ENCODE measurements at regions not wholly inside any gene's neighbourhood (a gene's known extent, or its start where the extent isn't known, plus 50 kb on each side); places are given as distances from the start of the nearest gene placed in this dataset.

DNA sequence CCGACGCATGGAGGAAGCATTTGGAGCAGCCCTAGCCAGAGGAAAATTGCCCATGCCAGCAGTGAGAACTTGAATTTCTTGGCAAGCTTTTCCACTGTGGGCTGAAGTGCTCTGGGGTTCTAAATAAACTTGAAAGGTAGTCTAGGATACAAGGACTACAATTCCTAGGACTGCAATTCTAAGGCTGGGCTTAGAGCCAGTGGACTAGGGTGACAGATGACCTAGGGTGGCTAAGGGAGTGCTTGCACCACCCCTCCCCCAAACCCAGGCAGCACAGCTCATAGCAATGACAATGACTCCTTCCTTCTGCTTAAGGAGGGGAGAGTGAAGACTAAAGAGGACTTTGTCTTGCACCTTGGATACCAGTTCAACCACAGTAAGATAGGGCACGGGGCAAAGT, 122.3 kb downstream of the THBS2 start:
- no peaks in the 10 kb centered on the region for H3K9me1 ChIP-seq (ENCODE audit: insufficient read depth, low read length)
- H3K14ac ChIP-seq (replicated peaks; ENCODE audit: low read depth, low read length), result no peak overlapping the region
- H2BK15ac ChIP-seq (ENCODE audit: low read depth, low read length), result no peak overlapping the region
- H3K4me1 ChIP-seq (ENCODE audit: control insufficient read depth, insufficient read depth, low read length), result no peaks in the 10 kb centered on the region
- TF ChIP-seq BHLHE40 (IDR thresholded peaks at IDR 0.05; ENCODE audit: low read depth, low read length) (no peak), MAZ (IDR thresholded peaks at IDR 0.05; ENCODE audit: borderline replicate concordance, low read depth, low read length) (no peak), MAFK (IDR thresholded peaks at IDR 0.05; ENCODE audit: low read depth, low read length) (no peak), RCOR1 (IDR thresholded peaks at IDR 0.05; ENCODE audit: insufficient replicate concordance, low read length) (no peak), MXI1 (IDR thresholded peaks at IDR 0.05; ENCODE audit: borderline replicate concordance, low read depth, low read length) (no peak), POLR2A (IDR thresholded peaks at IDR 0.05; ENCODE audit: low read depth, low read length) (no peak), NFE2L2 (IDR thresholded peaks at IDR 0.05; ENCODE audit: low read depth, low read length) (no peak)
- TF ChIP-seq, protein P1, sequence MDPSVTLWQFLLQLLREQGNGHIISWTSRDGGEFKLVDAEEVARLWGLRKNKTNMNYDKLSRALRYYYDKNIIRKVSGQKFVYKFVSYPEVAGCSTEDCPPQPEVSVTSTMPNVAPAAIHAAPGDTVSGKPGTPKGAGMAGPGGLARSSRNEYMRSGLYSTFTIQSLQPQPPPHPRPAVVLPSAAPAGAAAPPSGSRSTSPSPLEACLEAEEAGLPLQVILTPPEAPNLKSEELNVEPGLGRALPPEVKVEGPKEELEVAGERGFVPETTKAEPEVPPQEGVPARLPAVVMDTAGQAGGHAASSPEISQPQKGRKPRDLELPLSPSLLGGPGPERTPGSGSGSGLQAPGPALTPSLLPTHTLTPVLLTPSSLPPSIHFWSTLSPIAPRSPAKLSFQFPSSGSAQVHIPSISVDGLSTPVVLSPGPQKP (IDR thresholded peaks at IDR 0.05; ENCODE audit: borderline replicate concordance, low read depth, low read length), result no peak
- TF ChIP-seq, protein P2, sequence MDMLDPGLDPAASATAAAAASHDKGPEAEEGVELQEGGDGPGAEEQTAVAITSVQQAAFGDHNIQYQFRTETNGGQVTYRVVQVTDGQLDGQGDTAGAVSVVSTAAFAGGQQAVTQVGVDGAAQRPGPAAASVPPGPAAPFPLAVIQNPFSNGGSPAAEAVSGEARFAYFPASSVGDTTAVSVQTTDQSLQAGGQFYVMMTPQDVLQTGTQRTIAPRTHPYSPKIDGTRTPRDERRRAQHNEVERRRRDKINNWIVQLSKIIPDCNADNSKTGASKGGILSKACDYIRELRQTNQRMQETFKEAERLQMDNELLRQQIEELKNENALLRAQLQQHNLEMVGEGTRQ (IDR thresholded peaks at IDR 0.05; ENCODE audit: low read depth, low read length), result no peak
- dilution Hi-C loops (cut with HindIII; ENCODE audit: low sequenced_read_pairs, unreplicated experiment), result no loop called here
- no TSS peak for BruUV-seq (replicated peaks)
- no peak overlapping the region for H3K23ac ChIP-seq (ENCODE audit: low read depth, low read length)
- H2AK5ac ChIP-seq (ENCODE audit: low read depth, low read length), result no peak overlapping the region
- DNase-seq (no peak), ATAC-seq (ENCODE audit: low read depth) (no peak)
- CTCF ChIA-PET, result no interaction called here
- H3K79me1 ChIP-seq (ENCODE audit: low read depth in 1 of 2, low read length in 2 of 2), result no peaks in the 10 kb centered on the region
- H3K4me2 ChIP-seq (ENCODE audit: low read depth, low read length), result no peak overlapping the region
- H4K91ac ChIP-seq (ENCODE audit: insufficient read depth, low read depth, low read length), result no peak overlapping the region
- intact Hi-C loops (cut with micrococcal nuclease), result no loop called here
- no peak overlapping the region for H3K18ac ChIP-seq (ENCODE audit: low read depth, low read length)
- in situ Hi-C loops (cut with MboI; ENCODE audit: low sequenced_read_pairs), result no loop called here
- H4K8ac ChIP-seq (ENCODE audit: low read depth in 2 of 2, low read length in 2 of 2), result no peak overlapping the region
- H3K36me3 ChIP-seq (ENCODE audit: control insufficient read depth, insufficient read depth, low read length), result no peaks in the 10 kb centered on the region
- no peak overlapping the region for H2AK9ac ChIP-seq (replicated peaks; ENCODE audit: low read depth, low read length, poor library complexity)
- no peaks in the 10 kb centered on the region for H3K27me3 ChIP-seq (ENCODE audit: control insufficient read depth, insufficient read depth, low read length)
- H3K4me3 ChIP-seq (ENCODE audit: insufficient read depth, low read depth, low read length), result no peak overlapping the region
- POLR2A ChIA-PET (ENCODE audit: unreplicated experiment), result no interaction called here
- no peak overlapping the region for H3K9ac ChIP-seq (ENCODE audit: low read depth, low read length)
- no peak overlapping the region for H2AFZ ChIP-seq (replicated peaks; ENCODE audit: low read length, poor library complexity)
- no peak overlapping the region for H2BK20ac ChIP-seq (ENCODE audit: low read depth, low read length)
- WGBS, 2 experiments (ENCODE audit: extremely low coverage in 2 of 2, insufficient read length in 1 of 2), result 7% methylated on average over 2 of the region's 3 CpGs; no CpG with 5 or more reads in 1 of the 2 experiments
- no peaks in the 10 kb centered on the region for H3K9me3 ChIP-seq (ENCODE audit: control insufficient read depth, insufficient read depth, low read length)
- H4K20me1 ChIP-seq (ENCODE audit: insufficient read depth, low read length), result no peaks in the 10 kb centered on the region
- no peak overlapping the region for H4K5ac ChIP-seq (ENCODE audit: low read depth, low read length)
- no peak overlapping the region for H3K56ac ChIP-seq (ENCODE audit: extremely low read depth, insufficient read depth, low read length)
- no peak overlapping the region for H2BK120ac ChIP-seq (ENCODE audit: low read depth, low read length)
- no peak overlapping the region for H3K27ac ChIP-seq (ENCODE audit: insufficient read depth, low read length)
- H3K4ac ChIP-seq (ENCODE audit: low read depth, low read length), result no peak overlapping the region; the same call in 1 of the 2 replicates
- no peak overlapping the region for H2BK5ac ChIP-seq (ENCODE audit: low read depth, low read length, poor library complexity, severe bottlenecking)
